ENCODE measurements at regions not wholly inside any gene's neighbourhood (a gene's known extent, or its start where the extent isn't known, plus 50 kb on each side); places are given as distances from the start of the nearest gene placed in this dataset.

DNA sequence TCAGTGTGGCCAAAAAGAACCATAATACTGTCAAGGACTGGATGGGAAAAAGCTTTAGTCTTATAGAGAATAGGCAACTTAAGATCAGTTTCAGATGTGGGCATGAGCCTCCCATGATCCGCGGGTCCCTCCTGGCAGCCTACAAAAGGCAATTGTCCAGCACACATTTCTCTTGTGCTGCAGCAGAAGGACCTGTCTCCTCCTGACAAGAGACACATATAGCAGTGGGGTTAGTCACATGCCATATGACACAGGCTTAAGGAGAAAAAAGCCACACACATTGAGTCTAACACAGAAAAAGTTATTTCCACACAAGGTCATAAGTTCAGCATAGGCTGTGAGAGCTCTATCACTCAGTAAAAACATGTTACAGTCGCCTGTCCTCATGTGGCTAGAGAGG, 1378.7 kb upstream of the PRR20A start:
- TF ChIP-seq EP300 (conservative IDR thresholded peaks at IDR 0.05; ENCODE audit: poor library complexity, severe bottlenecking) (no peak), EZH2 (IDR thresholded peaks at IDR 0.05; ENCODE audit: borderline replicate concordance, insufficient read depth, low read length, poor library complexity, severe bottlenecking) (no peak), MXI1 (conservative IDR thresholded peaks at IDR 0.05; ENCODE audit: poor library complexity, severe bottlenecking) (no peak), POLR2AphosphoS5 (IDR thresholded peaks at IDR 0.05) (no peak), TAF1 (IDR thresholded peaks at IDR 0.05; ENCODE audit: low read depth) (no peak)
- TF ChIP-seq, protein P1, sequence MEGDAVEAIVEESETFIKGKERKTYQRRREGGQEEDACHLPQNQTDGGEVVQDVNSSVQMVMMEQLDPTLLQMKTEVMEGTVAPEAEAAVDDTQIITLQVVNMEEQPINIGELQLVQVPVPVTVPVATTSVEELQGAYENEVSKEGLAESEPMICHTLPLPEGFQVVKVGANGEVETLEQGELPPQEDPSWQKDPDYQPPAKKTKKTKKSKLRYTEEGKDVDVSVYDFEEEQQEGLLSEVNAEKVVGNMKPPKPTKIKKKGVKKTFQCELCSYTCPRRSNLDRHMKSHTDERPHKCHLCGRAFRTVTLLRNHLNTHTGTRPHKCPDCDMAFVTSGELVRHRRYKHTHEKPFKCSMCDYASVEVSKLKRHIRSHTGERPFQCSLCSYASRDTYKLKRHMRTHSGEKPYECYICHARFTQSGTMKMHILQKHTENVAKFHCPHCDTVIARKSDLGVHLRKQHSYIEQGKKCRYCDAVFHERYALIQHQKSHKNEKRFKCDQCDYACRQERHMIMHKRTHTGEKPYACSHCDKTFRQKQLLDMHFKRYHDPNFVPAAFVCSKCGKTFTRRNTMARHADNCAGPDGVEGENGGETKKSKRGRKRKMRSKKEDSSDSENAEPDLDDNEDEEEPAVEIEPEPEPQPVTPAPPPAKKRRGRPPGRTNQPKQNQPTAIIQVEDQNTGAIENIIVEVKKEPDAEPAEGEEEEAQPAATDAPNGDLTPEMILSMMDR (IDR thresholded peaks at IDR 0.05; ENCODE audit: poor library complexity, severe bottlenecking) = no peak
